GM12878 (cell line): ENCODE measurements at regions not wholly inside any gene's neighbourhood (a gene's known extent, or its start where the extent isn't known, plus 50 kb on each side); places are given as distances from the start of the nearest gene placed in this dataset.

ENCODE experiments used
- ATAC-seq: fragments of 200-7000 bp; cut with Tn5 transposase; 3 replicates; pipeline ENCODE4 v1.9.1; 2020; ENCODE audit warnings: mild to moderate bottlenecking, moderate library complexity
- BruUV-seq: library from RNA; stranded (reverse); fragments of 400-500 nt; replicated peaks from 2 replicates; lab custom pipeline; 2021; lab: Mats Ljungman, UMichigan
- CTCF ChIA-PET: fragments of 300-600 bp; sonication (Branson Sonifier 250); formaldehyde crosslinking; extraction: SDS; loops from one replicate; lab custom pipeline; 2021; ENCODE audit warnings: inconsistent platforms; lab: Yijun Ruan, JAX
- POLR2A ChIA-PET: fragments of 350-600 bp; formaldehyde crosslinking; extraction: SDS; loops from one replicate; lab custom pipeline; 2021; ENCODE audit warnings: inconsistent platforms; lab: Charles Lee
- RAD21 ChIA-PET: fragments of 300-600 bp; sonication (Branson Sonifier 250); formaldehyde crosslinking; loops from one replicate; lab custom pipeline; 2023; ENCODE audit warnings: antibody characterized with exemption; ENCODE audit not compliant: unreplicated experiment; lab: Charles Lee
- SMC1A ChIA-PET: fragments of 300-600 bp; sonication (Branson Sonifier 250); formaldehyde crosslinking; loops from one replicate; lab custom pipeline; 2023; ENCODE audit not compliant: unreplicated experiment, uncharacterized antibody; lab: Charles Lee
- DNase-seq: peaks from one replicate; pipeline ENCODE4 v3.0.0-alpha.2; 2011; ENCODE audit warnings: low read depth, low spot score
- FAIRE-seq: peaks from 3 replicates; lab custom pipeline; 2011; peaks lifted over from hg19 to GRCh38; lab: Jason Lieb, UNC
- H2AFZ ChIP-seq: 2 replicates; pipeline ENCODE4 v1.6.0; 2011; ENCODE audit warnings: low read depth, low read length, control low read depth; ENCODE audit not compliant: control insufficient read depth
- H3K27ac ChIP-seq: 2 replicates; pipeline ENCODE4 v1.5.1; 2011; ENCODE audit warnings: control low read depth; ENCODE audit not compliant: control insufficient read depth, insufficient read depth
- H3K27me3 ChIP-seq, 2 experiments: replicated peaks in 1 of 2; 2 replicates each; pipeline versions ENCODE4 v1.6.0 to v1.6.1; 2011; ENCODE audit warnings: low read length in 1 of 2; ENCODE audit not compliant: control insufficient read depth in 2 of 2, insufficient read depth in 2 of 2
- H3K36me3 ChIP-seq, 2 experiments: 2 replicates each; pipeline ENCODE4 v1.5.1; 2011; ENCODE audit warnings: low read length in 1 of 2; ENCODE audit not compliant: control insufficient read depth in 2 of 2, insufficient read depth in 2 of 2
- H3K4me1 ChIP-seq: 2 replicates; pipeline ENCODE4 v1.6.1; 2011; ENCODE audit warnings: mild to moderate bottlenecking, low read length, moderate library complexity, mixed read lengths; ENCODE audit not compliant: control insufficient read depth, insufficient read depth
- H3K4me2 ChIP-seq: 2 replicates; pipeline ENCODE4 v1.6.0; 2011; ENCODE audit warnings: control low read depth; ENCODE audit not compliant: control insufficient read depth, insufficient read depth
- H3K4me3 ChIP-seq: fragments of 200-600 bp; sonication (generic); 2 replicates; pipeline ENCODE4 v1.5.1; 2016
- H3K79me2 ChIP-seq: 2 replicates; pipeline ENCODE4 v1.6.0; 2011; ENCODE audit warnings: low read length; ENCODE audit not compliant: control insufficient read depth, insufficient read depth
- H3K9ac ChIP-seq: 2 replicates; pipeline ENCODE4 v1.8.0; 2011; ENCODE audit warnings: low read length, control low read depth, mixed read lengths; ENCODE audit not compliant: control insufficient read depth, insufficient read depth
- H3K9me3 ChIP-seq: replicated peaks from 3 replicates; pipeline ENCODE4 v1.5.1; 2011; ENCODE audit warnings: mild to moderate bottlenecking, low read length; ENCODE audit not compliant: control insufficient read depth, insufficient read depth
- H4K20me1 ChIP-seq: 2 replicates; pipeline ENCODE4 v1.6.0; 2011; ENCODE audit not compliant: control insufficient read depth, insufficient read depth
- BACH1 ChIP-seq: fragments of 450-650 bp; IDR thresholded peaks from 2 replicates; pipeline ENCODE4 v1.6.1; 2017; ENCODE audit warnings: mild to moderate bottlenecking, borderline replicate concordance
- BCL11A ChIP-seq: IDR thresholded peaks from 2 replicates; pipeline ENCODE4 v1.6.1; 2011; ENCODE audit warnings: low read depth, low read length
- BMI1 ChIP-seq: fragments of 450-650 bp; IDR thresholded peaks from 2 replicates; pipeline ENCODE4 v1.6.1; 2016; ENCODE audit warnings: mild to moderate bottlenecking, moderate library complexity, borderline replicate concordance
- CEBPB ChIP-seq, 2 experiments: fragments of 150-350 bp in 1 of 2; IDR thresholded peaks; 2 replicates each; pipeline ENCODE4 v1.6.1; 2012 to 2014; ENCODE audit warnings: low read depth in 2 of 2, low read length in 2 of 2, borderline replicate concordance in 1 of 2, inconsistent platforms in 1 of 2
- CTCF ChIP-seq, 3 experiments: IDR thresholded peaks in 2 of 3; conservative IDR thresholded peaks in 1 of 3; 2 replicates each; pipeline ENCODE4 v1.5.1; 2011; ENCODE audit warnings: low read depth in 3 of 3, low read length in 3 of 3, mild to moderate bottlenecking in 3 of 3, control low read depth in 2 of 3, moderate library complexity in 2 of 3, inconsistent platforms in 1 of 3, mixed read lengths in 1 of 3; ENCODE audit not compliant: control insufficient read depth in 2 of 3, insufficient read depth in 1 of 3; ENCODE audit errors: extremely low read depth in 1 of 3
- E4F1 ChIP-seq: fragments of 450-650 bp; IDR thresholded peaks from 2 replicates; pipeline ENCODE4 v1.6.1; 2018; ENCODE audit warnings: borderline replicate concordance, mild to moderate bottlenecking; ENCODE audit not compliant: partially characterized antibody
- EGR1 ChIP-seq, 2 experiments: IDR thresholded peaks; 1 replicate in 1 of 2; 2 replicates in 1 of 2; pipeline ENCODE4 v1.6.1; 2011 to 2012; ENCODE audit warnings: low read depth in 2 of 2, low read length in 2 of 2, borderline replicate concordance in 1 of 2, mild to moderate bottlenecking in 1 of 2, moderate library complexity in 1 of 2
- HCFC1 ChIP-seq: fragments of 150-350 bp; IDR thresholded peaks from 2 replicates; pipeline ENCODE4 v1.6.1; 2014; ENCODE audit warnings: low read length
- HSF1 ChIP-seq: fragments of 150-350 bp; IDR thresholded peaks from 2 replicates; pipeline ENCODE4 v1.6.1; 2014; ENCODE audit warnings: mild to moderate bottlenecking, low read depth, low read length
- KDM1A ChIP-seq: fragments of 200-600 bp; sonication (generic); IDR thresholded peaks from 2 replicates; pipeline ENCODE4 v1.6.1; 2016; ENCODE audit warnings: borderline replicate concordance
- MEF2A ChIP-seq: IDR thresholded peaks from 2 replicates; pipeline ENCODE4 v1.6.1; 2011; ENCODE audit warnings: low read depth, mild to moderate bottlenecking, low read length, moderate library complexity; ENCODE audit not compliant: insufficient read depth
- MYB ChIP-seq: fragments of 150-350 bp; IDR thresholded peaks from 2 replicates; pipeline ENCODE4 v1.6.1; 2014; ENCODE audit warnings: mild to moderate bottlenecking, low read depth, low read length, borderline replicate concordance
- PAX5 ChIP-seq: IDR thresholded peaks from 2 replicates; pipeline ENCODE4 v1.6.1; 2011; ENCODE audit warnings: low read depth, low read length, borderline replicate concordance
- PAX8 ChIP-seq: fragments of 450-650 bp; IDR thresholded peaks from 2 replicates; pipeline ENCODE4 v1.6.1; 2017; ENCODE audit warnings: mild to moderate bottlenecking, moderate library complexity
- PML ChIP-seq: IDR thresholded peaks from 2 replicates; pipeline ENCODE4 v1.6.1; 2012; ENCODE audit warnings: low read length, inconsistent platforms
- POLR2AphosphoS2 ChIP-seq: IDR thresholded peaks from 2 replicates; pipeline ENCODE4 v1.6.1; 2011; ENCODE audit warnings: low read depth, mild to moderate bottlenecking, low read length, improper control_type of control experiment, moderate library complexity
- RUNX3 ChIP-seq: IDR thresholded peaks from 2 replicates; pipeline ENCODE4 v1.6.1; 2012; ENCODE audit warnings: low read length, inconsistent platforms
- TCF7 ChIP-seq: IDR thresholded peaks from 2 replicates; pipeline ENCODE4 v1.6.1; 2014; ENCODE audit warnings: antibody characterized with exemption, borderline replicate concordance
- WGBS: methylation state at CpG from one replicate; pipeline ENCODE4 v1.1.6; 2016; ENCODE audit warnings: low lambda C conversion rate; ENCODE audit not compliant: insufficient replicate concordance, insufficient coverage; ENCODE audit errors: missing lambda C conversion rate; 5-methylcytosine and 5-hydroxymethylcytosine counted together
- in situ Hi-C: fragments of 300-500 bp; cut with MboI; formaldehyde crosslinking; loops from 9 replicates; pipeline ENCODE4 v1.14.3; 2018; ENCODE audit warnings: mixed read lengths
- intact Hi-C: fragments of 100-400 bp; cut with micrococcal nuclease; formaldehyde crosslinking; loops from one replicate; pipeline ENCODE4 v1.14.2; 2022; ENCODE audit not compliant: unreplicated experiment

DNA sequence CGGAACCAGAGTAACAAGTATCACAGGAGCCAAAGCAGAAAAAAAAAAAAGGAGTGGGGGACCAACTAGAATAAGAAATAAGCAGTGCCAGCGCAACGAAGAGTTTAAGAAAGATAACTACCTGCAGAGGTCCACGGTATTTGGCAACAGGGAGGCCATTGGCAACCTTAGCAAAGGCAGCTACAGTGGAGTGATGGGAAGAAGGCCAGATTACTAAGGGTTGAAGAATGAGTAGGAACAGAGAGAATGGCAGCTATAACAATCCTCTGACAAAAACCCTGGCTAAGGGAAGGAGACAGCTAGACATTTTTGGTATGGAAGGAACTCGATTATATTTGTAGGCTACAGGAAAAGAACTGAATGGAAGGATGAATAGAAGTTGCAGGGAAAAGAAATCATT lies 93.4 kb upstream of the DMAC1 start:
- Histone ChIP-seq H3K79me2 (no peaks in the 10 kb centered on the region), H3K4me2 (no peak overlapping the region), H2AFZ (no peak overlapping the region), H3K9ac (no peak overlapping the region), H4K20me1 (no peaks in the 10 kb centered on the region), H3K4me3 (no peak overlapping the region), H3K9me3 (no peaks in the 10 kb centered on the region), H3K27me3 (no peaks in the 10 kb centered on the region), H3K36me3 (no peaks in the 10 kb centered on the region), H3K27ac (no peak overlapping the region), H3K4me1 (no peaks in the 10 kb centered on the region)
- ChIA-PET RAD21 (no interaction called here), CTCF (interaction anchor here (0.8 kb wide), 1 partner anchor 49 kb away, joined by 4 read pairs; no protein-coding TSS in a partner anchor), SMC1A (interaction anchor here (0.6 to 1.5 kb wide), 2 partner anchors 15 to 106 kb away, joined by 3 to 4 read pairs; no protein-coding TSS in a partner anchor), POLR2A (no interaction called here)
- FAIRE-seq (no peak), DNase-seq (no peak), ATAC-seq (no peak)
- intact Hi-C loops (no loop called here), in situ Hi-C loops (no loop called here)
- no TSS peak for BruUV-seq
- TF ChIP-seq RUNX3 = no peak
- no peak for TF ChIP-seq KDM1A
- no peak for TF ChIP-seq BMI1
- TF ChIP-seq TCF7 = no peak
- no peak for TF ChIP-seq PML
- no peak for TF ChIP-seq HCFC1
- no peak for TF ChIP-seq HSF1
- TF ChIP-seq MEF2A = no peak
- TF ChIP-seq PAX8 = no peak
- no peak for TF ChIP-seq CTCF (IDR thresholded peaks at IDR 0.05 in 2 of 3, conservative IDR thresholded peaks at IDR 0.05 in 1 of 3; ENCODE audit: control insufficient read depth in 2 of 3, extremely low read depth in 1 of 3, insufficient read depth in 1 of 3, low read depth in 3 of 3, low read length in 3 of 3)
- no peak for TF ChIP-seq MYB
- no peak for TF ChIP-seq EGR1 (IDR thresholded peaks at IDR 0.05; ENCODE audit: borderline replicate concordance in 1 of 2, low read depth in 2 of 2, low read length in 2 of 2)
- TF ChIP-seq BCL11A = no peak
- TF ChIP-seq BACH1 = no peak
- no peak for TF ChIP-seq POLR2AphosphoS2
- no peak for TF ChIP-seq CEBPB (IDR thresholded peaks at IDR 0.05; ENCODE audit: borderline replicate concordance in 1 of 2, low read depth in 2 of 2, low read length in 2 of 2)
- no peak for TF ChIP-seq PAX5
- no peak for TF ChIP-seq E4F1
- 39% methylated on average over 5 of the region's 5 CpGs for WGBS
